GM19463 (cell line): ENCODE measurements at regions not wholly inside any gene's neighbourhood (a gene's known extent, or its start where the extent isn't known, plus 50 kb on each side); places are given as distances from the start of the nearest gene placed in this dataset.

ENCODE experiments used
- ATAC-seq: cut with Tn5 transposase; IDR thresholded peaks from one replicate; pipeline ENCODE4 v1.9.1; 2021; ENCODE audit warnings: mild to moderate bottlenecking, moderate library complexity; ENCODE audit not compliant: unreplicated experiment

- ATAC-seq, result no peak
Observed at GRCh38 chr21:40976198-40977109, 129.5 kb upstream of the DSCAM start.

- ATAC-seq, result no peak
Observed at GRCh38 chr21:40985370-40985769, 138.4 kb upstream of the DSCAM start.

GRCh38 chr21:40990366-40990765 lies 143.4 kb upstream of the DSCAM start:
- no peak for ATAC-seq

GRCh38 chr21:40997831-40998230 lies 150.9 kb upstream of the DSCAM start:
- ATAC-seq, result no peak

- no peak for ATAC-seq
Observed at GRCh38 chr21:41000838-41001237, 153.9 kb upstream of the DSCAM start.

- ATAC-seq, result no peak
Observed at GRCh38 chr21:41006636-41007035, 159.7 kb upstream of the DSCAM start.

- no peak for ATAC-seq
Observed at GRCh38 chr21:41008351-41008750, 159.6 kb upstream of the BACE2 start.

GRCh38 chr21:41008974-41009373 lies 159.0 kb upstream of the BACE2 start:
- ATAC-seq, result no peak

- no peak for ATAC-seq
Observed at GRCh38 chr21:41009398-41010100, 158.4 kb upstream of the BACE2 start.

- ATAC-seq, result no peak
Observed at GRCh38 chr21:41010101-41010435, 157.9 kb upstream of the BACE2 start.

GRCh38 chr21:41011098-41011731 lies 156.7 kb upstream of the BACE2 start:
- no peak for ATAC-seq

- no peak for ATAC-seq
Observed at GRCh38 chr21:41011951-41012366, 156.0 kb upstream of the BACE2 start.

GRCh38 chr21:41012425-41012824 lies 155.5 kb upstream of the BACE2 start:
- ATAC-seq, result no peak

GRCh38 chr21:41016472-41016871 lies 151.5 kb upstream of the BACE2 start:
- no peak for ATAC-seq

GRCh38 chr21:41018431-41018830 lies 149.5 kb upstream of the BACE2 start:
- no peak for ATAC-seq

- no peak for ATAC-seq
Observed at GRCh38 chr21:41023936-41024335, 144.0 kb upstream of the BACE2 start.

GRCh38 chr21:41024341-41024740 lies 143.6 kb upstream of the BACE2 start:
- ATAC-seq, result no peak

- no peak for ATAC-seq
Observed at GRCh38 chr21:41024746-41025254, 143.2 kb upstream of the BACE2 start.

GRCh38 chr21:41029571-41029970 lies 138.4 kb upstream of the BACE2 start:
- ATAC-seq, result no peak

- ATAC-seq, result no peak
Observed at GRCh38 chr21:41031701-41032220, 136.2 kb upstream of the BACE2 start.

- no peak for ATAC-seq
Observed at GRCh38 chr21:41032541-41032940, 135.4 kb upstream of the BACE2 start.
